ENCODE measurements at regions not wholly inside any gene's neighbourhood (a gene's known extent, or its start where the extent isn't known, plus 50 kb on each side); places are given as distances from the start of the nearest gene placed in this dataset.

DNA sequence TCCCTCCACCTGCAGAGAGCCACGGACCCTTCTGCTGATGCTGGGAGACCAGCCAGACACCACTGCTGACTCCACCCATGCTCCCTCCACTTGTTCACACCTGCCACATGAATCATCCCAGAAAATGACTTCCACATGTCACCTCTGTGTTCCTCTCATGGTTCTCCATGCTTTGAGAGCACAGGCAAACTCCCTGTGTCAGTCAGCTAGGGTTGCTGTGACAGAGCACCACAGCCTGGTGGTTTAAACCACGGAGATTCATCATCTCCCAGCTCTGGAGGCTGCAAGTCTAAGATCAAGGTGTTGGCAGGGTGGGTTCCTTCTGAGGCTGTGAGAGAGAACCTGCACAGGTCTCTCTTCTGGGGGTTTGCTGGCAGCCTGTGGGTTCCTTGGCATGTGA is 381.4 kb downstream of the GADD45G start:
- no peaks in the 10 kb centered on the region for H3K4me1 ChIP-seq
- H3K27me3 ChIP-seq = 0 out of 2 replicates have a peak, but pooled peaks cover under 1% of the 10 kb centered on the region
- DNase-seq = no peak
- H3K36me3 ChIP-seq = no peaks in the 10 kb centered on the region
- no peak for TF ChIP-seq CTCF (IDR thresholded peaks at IDR 0.05; ENCODE audit: low read depth, low read length)
- no peaks in the 10 kb centered on the region for H3K9me3 ChIP-seq
- no peak overlapping the region for H3K4me3 ChIP-seq (ENCODE audit: low read depth, low read length)

GRCh38 chr9:89988458-89988857 is 383.6 kb downstream of the GADD45G start:
- no peaks in the 10 kb centered on the region for H3K9me3 ChIP-seq
- TF ChIP-seq CTCF (IDR thresholded peaks at IDR 0.05; ENCODE audit: low read depth, low read length) = no peak
- H3K4me3 ChIP-seq (ENCODE audit: low read depth, low read length) = no peak overlapping the region
- no peaks in the 10 kb centered on the region for H3K4me1 ChIP-seq
- no peak for DNase-seq
- no peaks in the 10 kb centered on the region for H3K36me3 ChIP-seq
- H3K27me3 ChIP-seq = no peaks in the 10 kb centered on the region

DNA sequence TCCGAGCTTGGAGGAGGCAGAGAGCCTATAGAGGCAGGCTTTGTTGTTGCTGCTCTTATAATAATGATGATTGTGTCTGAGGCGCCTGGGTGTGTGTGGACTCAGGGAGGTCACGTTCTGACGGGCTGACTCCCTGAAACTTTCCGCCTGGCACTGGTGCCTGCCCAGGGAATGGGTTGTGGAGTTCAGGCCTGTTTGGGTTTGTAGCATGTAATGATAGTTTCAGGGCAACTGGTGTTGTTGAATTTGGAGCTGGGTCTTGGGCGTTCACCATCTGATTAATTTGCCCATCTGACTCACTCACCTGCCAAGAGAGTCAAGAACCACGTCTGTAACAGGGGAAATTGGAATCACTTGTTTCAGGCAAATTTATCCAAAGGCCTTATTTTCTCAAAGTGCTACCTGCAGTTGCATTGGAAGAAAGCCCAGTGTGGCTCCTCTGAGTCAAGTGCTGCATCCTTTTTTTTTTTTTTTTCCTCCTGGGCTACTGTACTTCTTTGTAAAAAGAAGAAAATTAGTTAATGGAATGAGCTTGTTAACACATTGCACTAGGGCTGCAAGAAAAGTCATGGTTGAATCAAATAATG is 386.5 kb downstream of the GADD45G start:
- no peak for DNase-seq
- no peaks in the 10 kb centered on the region for H3K9me3 ChIP-seq
- no peak overlapping the region for H3K4me3 ChIP-seq (ENCODE audit: low read depth, low read length)
- no peak for TF ChIP-seq CTCF (IDR thresholded peaks at IDR 0.05; ENCODE audit: low read depth, low read length)
- H3K4me1 ChIP-seq = no peaks in the 10 kb centered on the region
- no peaks in the 10 kb centered on the region for H3K36me3 ChIP-seq
- H3K27me3 ChIP-seq = no peaks in the 10 kb centered on the region

DNA sequence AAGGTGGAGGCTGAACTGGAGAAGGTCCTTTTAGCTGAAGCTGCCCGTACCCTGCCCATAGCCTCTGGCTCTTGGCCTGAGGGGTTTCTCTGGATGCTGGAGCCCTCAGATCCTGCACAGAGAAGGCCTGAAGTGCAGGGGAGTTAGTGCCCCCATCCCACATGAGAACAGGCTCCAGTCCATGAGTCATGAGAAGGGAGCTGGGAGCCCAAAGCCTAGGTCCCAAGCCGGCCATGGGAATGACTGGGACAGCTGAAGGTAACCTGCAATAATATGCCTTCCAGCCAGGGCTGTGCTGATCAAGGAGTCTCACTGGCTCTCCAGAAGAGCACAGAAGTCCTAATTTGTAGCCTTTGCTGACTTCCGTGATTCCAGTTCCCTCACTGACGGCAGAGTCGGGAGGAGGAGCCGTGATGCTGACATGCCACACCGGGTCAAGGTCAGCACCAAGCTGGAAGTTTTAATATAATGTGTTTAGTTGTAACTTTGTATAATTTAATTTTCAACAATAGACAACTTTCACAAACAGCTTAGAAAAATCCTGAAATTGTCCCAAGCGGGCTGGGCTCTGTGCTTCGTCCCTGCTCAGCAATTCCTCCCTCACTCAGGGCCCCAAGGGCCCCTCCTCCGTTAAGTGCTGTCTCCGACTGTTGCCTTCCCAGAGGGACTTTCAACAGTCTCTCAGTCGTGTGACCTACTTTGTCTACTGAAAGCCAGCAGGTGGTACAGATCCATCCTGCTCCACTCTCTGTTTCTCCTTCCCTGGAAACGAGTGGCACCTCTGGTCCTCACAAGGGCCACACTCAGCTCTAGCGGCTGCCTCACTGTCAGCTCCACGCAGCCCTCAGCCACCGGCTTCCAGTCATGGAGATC is 387.8 kb downstream of the GADD45G start:
- Histone ChIP-seq H3K9me3 (no peaks in the 10 kb centered on the region), H3K4me3 (ENCODE audit: low read depth, low read length) (no peak overlapping the region), H3K27me3 (no peaks in the 10 kb centered on the region), H3K36me3 (no peaks in the 10 kb centered on the region), H3K4me1 (no peaks in the 10 kb centered on the region)
- no peak for TF ChIP-seq CTCF (IDR thresholded peaks at IDR 0.05; ENCODE audit: low read depth, low read length)
- DNase-seq = no peak

GRCh38 chr9:89993678-89994630 is 389.1 kb downstream of the GADD45G start:
- Histone ChIP-seq H3K4me3 (ENCODE audit: low read depth, low read length) (no peak overlapping the region), H3K36me3 (no peaks in the 10 kb centered on the region), H3K4me1 (no peaks in the 10 kb centered on the region), H3K27me3 (no peaks in the 10 kb centered on the region), H3K9me3 (no peaks in the 10 kb centered on the region)
- TF ChIP-seq CTCF (IDR thresholded peaks at IDR 0.05; ENCODE audit: low read depth, low read length) = no peak
- no peak for DNase-seq
